ENCODE measurements at regions not wholly inside any gene's neighbourhood (a gene's known extent, or its start where the extent isn't known, plus 50 kb on each side); places are given as distances from the start of the nearest gene placed in this dataset.

DNA sequence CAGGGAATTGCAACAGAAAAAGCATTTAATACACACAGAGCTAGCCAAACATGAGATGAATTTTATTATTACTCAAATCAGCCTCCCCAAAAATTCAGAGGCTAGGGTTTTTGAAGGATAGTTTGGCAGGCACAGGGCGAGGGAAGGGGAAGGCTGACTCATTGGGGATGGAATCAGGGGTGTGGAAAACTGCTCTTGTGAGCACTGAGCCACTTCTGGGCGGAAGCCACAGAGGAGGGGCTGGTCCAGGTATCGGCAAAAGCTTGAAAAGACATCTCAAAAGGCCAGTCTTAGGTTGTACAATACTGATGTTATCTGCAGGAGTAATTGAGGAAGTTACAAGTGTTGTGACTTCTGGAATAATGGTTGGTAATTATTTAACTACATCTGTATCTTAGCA lies 109.4 kb downstream of the TLR5 start:
- DNase-seq (no peak), ATAC-seq (no peak)
- Histone ChIP-seq H3K4me3 (no peak overlapping the region), H3K36me3 (ENCODE audit: low read depth) (no peaks in the 10 kb centered on the region), H3K9me3 (no peaks in the 10 kb centered on the region), H3K4me1 (ENCODE audit: low read depth) (no peaks in the 10 kb centered on the region)
- no peak for TF ChIP-seq CTCF (IDR thresholded peaks at IDR 0.05)
- intact Hi-C loops (cut with DNase I, micrococcal nuclease) = no loop called here

DNA sequence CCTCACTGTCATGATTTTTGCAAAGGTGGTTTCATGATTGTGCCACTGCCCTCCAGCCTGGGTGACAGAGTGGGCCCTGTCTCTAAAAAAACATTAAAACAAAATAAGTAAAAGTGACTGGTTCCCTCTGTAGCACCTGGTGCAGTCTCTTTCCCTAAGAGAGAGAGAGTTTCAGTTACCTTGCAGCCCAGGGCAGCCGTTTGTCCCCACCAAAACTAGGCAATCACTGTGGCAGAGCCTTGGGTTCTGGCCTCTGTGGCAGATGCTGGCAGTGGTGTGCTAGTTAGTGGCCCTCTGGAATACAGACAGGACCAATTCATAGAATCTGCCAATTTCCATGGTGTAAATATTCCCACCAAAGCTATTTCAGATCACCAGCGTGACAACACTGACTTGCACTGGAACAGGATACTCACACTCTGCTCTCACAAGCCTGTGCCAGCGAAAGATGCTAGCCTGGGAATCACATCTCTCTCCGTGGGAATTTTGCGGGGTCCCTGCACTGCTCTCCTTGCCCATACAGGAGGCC lies 108.7 kb downstream of the TLR5 start:
- no peaks in the 10 kb centered on the region for H3K9me3 ChIP-seq
- ATAC-seq = no peak
- no peak for TF ChIP-seq CTCF (IDR thresholded peaks at IDR 0.05)

DNA sequence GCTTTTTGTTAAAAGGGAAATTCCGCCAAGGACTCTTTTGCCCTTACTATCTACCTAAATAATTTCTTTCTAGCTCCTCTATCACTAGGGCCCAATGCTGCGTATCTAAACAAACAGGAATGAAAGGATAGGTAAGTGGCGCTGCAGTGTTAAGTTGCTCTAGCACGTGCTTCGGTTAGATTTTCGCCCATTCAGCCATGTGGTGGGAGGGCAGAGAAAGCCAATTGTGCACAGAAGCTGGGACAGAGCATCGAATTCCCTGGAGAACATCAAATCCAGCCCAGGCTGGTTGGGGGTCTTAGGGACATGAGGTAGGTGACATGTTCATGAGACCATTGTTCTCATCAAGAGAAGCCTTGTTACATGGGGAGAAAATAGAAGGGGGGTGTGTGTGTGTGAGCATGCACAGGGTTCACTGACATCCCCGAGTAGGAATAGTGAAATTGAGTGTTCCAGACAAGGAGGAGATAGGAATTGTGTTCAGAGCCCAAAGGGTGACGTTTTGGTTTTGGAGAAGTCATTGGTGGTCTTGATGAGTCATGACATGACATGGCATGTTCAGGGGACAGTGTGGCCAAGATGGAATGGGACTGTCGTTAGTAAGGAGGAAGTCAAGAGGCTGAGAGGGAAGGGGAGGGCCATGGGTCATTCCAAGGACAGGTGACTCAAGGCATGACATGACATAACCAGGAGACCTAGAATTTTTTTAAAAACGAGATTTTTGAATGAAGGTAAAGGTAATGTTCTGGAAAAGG lies 107.1 kb downstream of the TLR5 start:
- intact Hi-C loops (cut with DNase I, micrococcal nuclease) = no loop called here
- Histone ChIP-seq H3K4me1 (ENCODE audit: low read depth) (no peaks in the 10 kb centered on the region), H3K4me3 (no peak overlapping the region), H3K9me3 (no peaks in the 10 kb centered on the region), H3K36me3 (ENCODE audit: low read depth) (no peaks in the 10 kb centered on the region)
- DNase-seq (no peak), ATAC-seq (no peak)
- TF ChIP-seq CTCF (IDR thresholded peaks at IDR 0.05) = no peak

More for the DNA sequence above, 108.7 kb downstream of the TLR5 start:
- no peak for DNase-seq
- H3K4me1 ChIP-seq (ENCODE audit: low read depth) = no peaks in the 10 kb centered on the region
- intact Hi-C loops (cut with DNase I, micrococcal nuclease) = no loop called here
- no peak overlapping the region for H3K4me3 ChIP-seq
- no peaks in the 10 kb centered on the region for H3K36me3 ChIP-seq (ENCODE audit: low read depth)

DNA sequence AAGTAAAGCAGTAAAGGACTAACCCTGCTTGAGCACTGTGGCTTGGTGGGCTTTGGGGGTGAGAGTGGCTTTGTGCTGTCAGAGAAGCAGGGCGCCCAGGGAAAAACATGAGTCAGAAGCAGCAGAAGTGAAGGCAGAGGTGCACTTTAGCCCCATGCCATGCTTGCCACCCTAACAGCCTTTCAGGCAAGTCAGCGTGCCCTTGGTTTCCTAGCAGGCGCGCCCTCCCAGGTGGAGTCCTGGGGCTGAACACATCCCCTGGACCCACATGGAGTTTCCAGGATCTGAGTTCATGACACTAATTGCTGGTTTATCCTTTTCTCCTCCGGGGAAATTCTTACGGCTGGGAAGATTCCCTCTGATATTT lies 106.6 kb downstream of the TLR5 start:
- no peaks in the 10 kb centered on the region for H3K36me3 ChIP-seq (ENCODE audit: low read depth)
- TF ChIP-seq CTCF (IDR thresholded peaks at IDR 0.05) = no peak
- ATAC-seq = no peak
- DNase-seq = no peak
- H3K4me3 ChIP-seq = no peak overlapping the region
- H3K9me3 ChIP-seq = no peaks in the 10 kb centered on the region
- intact Hi-C loops (cut with DNase I, micrococcal nuclease) = no loop called here
- H3K4me1 ChIP-seq (ENCODE audit: low read depth) = no peaks in the 10 kb centered on the region

- DNase-seq (no peak), ATAC-seq (no peak)
- no peak for TF ChIP-seq CTCF (IDR thresholded peaks at IDR 0.05)
- Histone ChIP-seq H3K9me3 (no peaks in the 10 kb centered on the region), H3K4me3 (no peak overlapping the region), H3K4me1 (ENCODE audit: low read depth) (no peaks in the 10 kb centered on the region), H3K36me3 (ENCODE audit: low read depth) (no peaks in the 10 kb centered on the region)
- intact Hi-C loops (cut with DNase I, micrococcal nuclease) = no loop called here
Observed at GRCh38 chr1:223037845-223038244, 105.2 kb downstream of the TLR5 start.
